H1 (cell line): ENCODE measurements at regions not wholly inside any gene's neighbourhood (a gene's known extent, or its start where the extent isn't known, plus 50 kb on each side); places are given as distances from the start of the nearest gene placed in this dataset.

Source experiments
- CTCF ChIA-PET: fragments of 300-600 bp; sonication (Branson Sonifier 250); formaldehyde crosslinking; loops from one replicate; lab custom pipeline; 2021; ENCODE audit not compliant: partially characterized antibody; lab: Charles Lee
- POLR2A ChIA-PET: fragments of 300-600 bp; sonication (Branson Sonifier 250); formaldehyde crosslinking; loops from one replicate; lab custom pipeline; 2021; ENCODE audit warnings: inconsistent platforms; ENCODE audit not compliant: partially characterized antibody; lab: Charles Lee
- DNase-seq, 2 experiments: peaks; one replicate each; pipeline versions ENCODE4 v3.0.0 to v3.0.0-alpha.2; 2010 to 2022; ENCODE audit warnings: low spot score in 2 of 2, low read depth in 1 of 2, mixed read lengths in 1 of 2
- FAIRE-seq: peaks from 2 replicates; lab custom pipeline; 2011; peaks lifted over from hg19 to GRCh38; lab: Jason Lieb, UNC
- H2AFZ ChIP-seq: 2 replicates; pipeline ENCODE4 v1.8.1; 2012; ENCODE audit warnings: low read length, inconsistent platforms
- H2AK5ac ChIP-seq: 2 replicates; pipeline ENCODE4 v1.6.1; 2013; ENCODE audit warnings: low read depth, low read length
- H2BK120ac ChIP-seq: replicated peaks from 2 replicates; pipeline ENCODE3; 2013; ENCODE audit warnings: low read depth, low read length, inconsistent platforms
- H2BK12ac ChIP-seq: 2 replicates; pipeline ENCODE4 v1.6.1; 2013; ENCODE audit warnings: low read depth, low read length
- H2BK15ac ChIP-seq: 2 replicates; pipeline ENCODE4 v1.6.1; 2013; ENCODE audit warnings: low read length
- H2BK20ac ChIP-seq: 2 replicates; pipeline ENCODE4 v1.6.1; 2013; ENCODE audit warnings: low read length
- H2BK5ac ChIP-seq: 2 replicates; pipeline ENCODE4 v1.6.1; 2013; ENCODE audit warnings: low read depth, low read length
- H3K14ac ChIP-seq: 2 replicates; pipeline ENCODE4 v1.6.1; 2013; ENCODE audit warnings: inconsistent platforms; ENCODE audit not compliant: insufficient read length
- H3K18ac ChIP-seq: 2 replicates; pipeline ENCODE4 v1.6.1; 2013; ENCODE audit warnings: low read length; ENCODE audit errors: extremely low read depth
- H3K23ac ChIP-seq: 2 replicates; pipeline ENCODE4 v1.6.1; 2013; ENCODE audit warnings: inconsistent platforms; ENCODE audit not compliant: insufficient read length
- H3K23me2 ChIP-seq: 2 replicates; pipeline ENCODE4 v1.6.1; 2013; ENCODE audit warnings: low read depth, low read length
- H3K27ac ChIP-seq: 2 replicates; pipeline ENCODE4 v1.6.1; 2011; ENCODE audit warnings: low read depth, low read length, inconsistent platforms
- H3K27me3 ChIP-seq, 4 experiments: replicated peaks in 1 of 4; 1 replicate in 1 of 4; 2 replicates in 3 of 4; pipeline versions ENCODE4 v1.6.1 to v1.8.1; 2011 to 2013; ENCODE audit warnings: low read length in 3 of 4, mild to moderate bottlenecking in 3 of 4, inconsistent platforms in 2 of 4, mixed read lengths in 2 of 4, moderate library complexity in 1 of 4; ENCODE audit not compliant: control insufficient read depth in 3 of 4, insufficient read depth in 3 of 4; ENCODE audit errors: extremely low read depth in 1 of 4
- H3K36me3 ChIP-seq, 4 experiments: 2 replicates each; pipeline versions ENCODE4 v1.6.1 to v1.8.1; 2011 to 2013; ENCODE audit warnings: mild to moderate bottlenecking in 4 of 4, low read length in 3 of 4, moderate library complexity in 2 of 4, control low read depth in 1 of 4, inconsistent platforms in 1 of 4; ENCODE audit not compliant: insufficient read depth in 4 of 4, control insufficient read depth in 2 of 4
- H3K4ac ChIP-seq: replicated peaks from 2 replicates; pipeline ENCODE3; 2013; ENCODE audit warnings: low read length, low read depth, mixed read lengths, inconsistent platforms; ENCODE audit not compliant: insufficient read length
- H3K4me1 ChIP-seq, 4 experiments: replicated peaks in 1 of 4; 1 replicate in 1 of 4; 2 replicates in 3 of 4; pipeline versions ENCODE4 v1.6.1 to v1.8.1; 2011 to 2013; ENCODE audit warnings: low read length in 3 of 4, inconsistent platforms in 2 of 4, mixed read lengths in 1 of 4; ENCODE audit not compliant: insufficient read depth in 4 of 4, control insufficient read depth in 3 of 4
- H3K4me2 ChIP-seq, 2 experiments: 2 replicates each; pipeline versions ENCODE4 v1.6.1 to v1.8.1; 2011 to 2013; ENCODE audit warnings: low read depth in 2 of 2, low read length in 2 of 2, control low read depth in 1 of 2, inconsistent platforms in 1 of 2, mild to moderate bottlenecking in 1 of 2; ENCODE audit not compliant: insufficient read depth in 1 of 2
- H3K4me3 ChIP-seq, 4 experiments: fragments of 200-600, 300-600 bp in 1 of 4; sonication (generic), shearing (Covaris generic), sonication (Bioruptor Twin) in 1 of 4; 2 replicates each; pipeline versions ENCODE4 v1.5.1 to v1.8.1; 2011 to 2016; ENCODE audit warnings: low read length in 4 of 4, low read depth in 3 of 4, control low read depth in 2 of 4, inconsistent platforms in 2 of 4, mild to moderate bottlenecking in 2 of 4, mixed read lengths in 1 of 4, moderate library complexity in 1 of 4; ENCODE audit not compliant: insufficient read depth in 2 of 4; ENCODE audit errors: extremely low read depth in 1 of 4
- H3K56ac ChIP-seq: replicated peaks from 2 replicates; pipeline ENCODE3; 2013; ENCODE audit warnings: low read depth, mild to moderate bottlenecking, mixed read lengths, low read length, inconsistent platforms; ENCODE audit not compliant: insufficient read length
- H3K79me1 ChIP-seq: 2 replicates; pipeline ENCODE4 v1.6.1; 2013; ENCODE audit warnings: low read depth, low read length, control low read depth
- H3K79me2 ChIP-seq, 2 experiments: 2 replicates each; pipeline versions ENCODE4 v1.6.1 to v1.8.1; 2012 to 2013; ENCODE audit warnings: low read length in 2 of 2, mild to moderate bottlenecking in 2 of 2, inconsistent platforms in 1 of 2; ENCODE audit not compliant: insufficient read depth in 2 of 2, control insufficient read depth in 1 of 2
- H3K9ac ChIP-seq, 4 experiments: replicated peaks in 1 of 4; 1 replicate in 1 of 4; 2 replicates in 3 of 4; pipeline versions ENCODE4 v1.6.1 to v1.8.1; 2011 to 2013; ENCODE audit warnings: low read depth in 3 of 4, low read length in 3 of 4, control low read depth in 2 of 4, mild to moderate bottlenecking in 2 of 4, moderate library complexity in 2 of 4, inconsistent platforms in 1 of 4; ENCODE audit errors: extremely low read depth in 1 of 4
- H3K9me3 ChIP-seq, 2 experiments: 2 replicates each; pipeline versions ENCODE4 v1.6.1 to v1.8.1; 2012 to 2013; ENCODE audit warnings: mild to moderate bottlenecking in 2 of 2, moderate library complexity in 2 of 2, control low read depth in 1 of 2, inconsistent platforms in 1 of 2, low read depth in 1 of 2, low read length in 1 of 2, mixed read lengths in 1 of 2; ENCODE audit not compliant: insufficient read depth in 2 of 2
- H4K20me1 ChIP-seq, 2 experiments: replicated peaks in 1 of 2; 2 replicates each; pipeline versions ENCODE3 to v1.8.1; 2011 to 2013; ENCODE audit warnings: inconsistent platforms in 2 of 2, low read length in 2 of 2, mild to moderate bottlenecking in 1 of 2; ENCODE audit not compliant: insufficient read depth in 2 of 2, control insufficient read depth in 1 of 2
- H4K5ac ChIP-seq: 2 replicates; pipeline ENCODE4 v1.6.1; 2013; ENCODE audit warnings: low read length, low read depth, mixed read lengths, inconsistent platforms; ENCODE audit not compliant: insufficient read length
- H4K8ac ChIP-seq: 2 replicates; pipeline ENCODE4 v1.8.0; 2013; ENCODE audit warnings: mild to moderate bottlenecking, moderate library complexity, low read length, inconsistent platforms; ENCODE audit not compliant: insufficient read depth; ENCODE audit errors: extremely low read depth
- H4K91ac ChIP-seq: replicated peaks from 2 replicates; pipeline ENCODE3; 2013; ENCODE audit warnings: low read length, mixed read lengths, inconsistent platforms; ENCODE audit not compliant: insufficient read length
- CEBPB ChIP-seq: IDR thresholded peaks from 2 replicates; pipeline ENCODE4 v1.6.1; 2012; ENCODE audit warnings: low read depth, low read length
- CHD1 ChIP-seq: IDR thresholded peaks from 2 replicates; pipeline ENCODE4 v1.6.1; 2012; ENCODE audit warnings: low read depth, low read length, improper control_type of control experiment
- KDM5A ChIP-seq: fragments of 200-600 bp; IDR thresholded peaks from 2 replicates; pipeline ENCODE4 v1.7.1; 2012; ENCODE audit warnings: mild to moderate bottlenecking, low read length, inconsistent platforms, mixed read lengths
- MAFK ChIP-seq: IDR thresholded peaks from 2 replicates; pipeline ENCODE4 v1.6.1; 2012; ENCODE audit warnings: low read depth, mild to moderate bottlenecking, improper control_type of control experiment, low read length
- POLR2A ChIP-seq, 2 experiments: IDR thresholded peaks; 1 replicate in 1 of 2; 2 replicates in 1 of 2; pipeline ENCODE4 v1.6.1; 2011; ENCODE audit warnings: low read depth in 2 of 2, low read length in 2 of 2, mild to moderate bottlenecking in 2 of 2; ENCODE audit errors: control extremely low read depth in 1 of 2
- RAD21 ChIP-seq, 2 experiments: IDR thresholded peaks in 1 of 2; conservative IDR thresholded peaks in 1 of 2; 2 replicates each; pipeline ENCODE4 v1.6.1; 2011; ENCODE audit warnings: low read depth in 2 of 2, low read length in 2 of 2, improper control_type of control experiment in 1 of 2, inconsistent platforms in 1 of 2, mild to moderate bottlenecking in 1 of 2, moderate library complexity in 1 of 2
- RXRA ChIP-seq: IDR thresholded peaks from 2 replicates; pipeline ENCODE4 v1.6.1; 2011; ENCODE audit warnings: low read depth, mild to moderate bottlenecking, low read length, moderate library complexity; ENCODE audit not compliant: insufficient read depth
- SIX5 ChIP-seq: IDR thresholded peaks from 2 replicates; pipeline ENCODE4 v1.6.1; 2011; ENCODE audit warnings: mild to moderate bottlenecking, low read depth, low read length
- SP2 ChIP-seq: IDR thresholded peaks from 2 replicates; pipeline ENCODE4 v1.6.1; 2012; ENCODE audit warnings: mild to moderate bottlenecking, low read length, inconsistent platforms
- SUZ12 ChIP-seq: fragments of 200-600 bp; sonication (generic); IDR thresholded peaks from 2 replicates; pipeline ENCODE4 v1.6.1; 2012; ENCODE audit warnings: mild to moderate bottlenecking, inconsistent platforms, low read length, moderate library complexity, mixed read lengths
- TCF12 ChIP-seq: IDR thresholded peaks from 2 replicates; pipeline ENCODE4 v1.6.1; 2011; ENCODE audit warnings: low read depth, mild to moderate bottlenecking, low read length
- WGBS, 2 experiments: shearing (Covaris generic) in 1 of 2; methylation state at CpG; one replicate each; pipeline versions ENCODE4 v1.1.6 to v1.1.7; 2013 to 2015; ENCODE audit warnings: low lambda C conversion rate in 2 of 2, mixed read lengths in 2 of 2, inconsistent platforms in 1 of 2, low coverage in 1 of 2, missing lambda C conversion rate in 1 of 2; ENCODE audit not compliant: insufficient replicate concordance in 2 of 2, insufficient coverage in 1 of 2, insufficient read length in 1 of 2; ENCODE audit errors: extremely low coverage in 1 of 2, missing lambda C conversion rate in 1 of 2; 5-methylcytosine and 5-hydroxymethylcytosine counted together
- TF ChIP-seq, protein P1 (sequence below), 3 experiments: IDR thresholded peaks; 1 replicate in 2 of 3; 2 replicates in 1 of 3; pipeline versions ENCODE4 v1.5.1 to v1.6.1; 2011; ENCODE audit warnings: low read length in 3 of 3, mild to moderate bottlenecking in 3 of 3, inconsistent platforms in 2 of 3, low read depth in 1 of 3, moderate library complexity in 1 of 3; ENCODE audit not compliant: insufficient read depth in 1 of 3; ENCODE audit errors: control extremely low read depth in 1 of 3
- TF ChIP-seq, protein P2 (sequence below): IDR thresholded peaks from 2 replicates; pipeline ENCODE4 v1.6.1; 2012; ENCODE audit warnings: inconsistent platforms

DNA sequence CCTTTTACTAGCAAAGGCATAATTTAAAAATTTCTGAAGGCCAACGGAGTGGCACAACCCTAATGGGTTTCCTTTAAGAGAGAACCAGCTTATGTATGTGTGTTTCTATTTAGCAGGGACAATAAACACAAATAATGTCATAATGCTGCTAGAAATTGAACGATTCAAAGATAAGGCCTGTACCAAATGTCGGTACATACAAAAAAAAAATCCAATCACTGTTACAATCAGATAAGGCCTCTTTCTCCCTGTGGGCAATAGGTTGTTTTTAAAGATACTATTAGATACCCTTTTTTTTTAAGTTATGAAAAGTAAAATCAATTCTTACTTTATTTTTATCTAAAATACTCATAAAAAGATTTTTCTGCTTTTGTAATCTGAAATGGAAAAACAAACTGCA lies 821.0 kb downstream of the PRELID2 start:
- H3K14ac ChIP-seq, result no peak overlapping the region
- H2AFZ ChIP-seq, result no peak overlapping the region
- H3K4ac ChIP-seq, result no peak overlapping the region
- no peak overlapping the region for H2BK20ac ChIP-seq
- WGBS, 2 experiments, result 94% methylated on average over 3 of the region's 3 CpGs; no CpG with 5 or more reads in 1 of the 2 experiments
- H3K23me2 ChIP-seq, result no peaks in the 10 kb centered on the region
- DNase-seq (no peak), FAIRE-seq (no peak)
- H3K4me1 ChIP-seq, result no peaks in the 10 kb centered on the region
- H3K56ac ChIP-seq, result no peak overlapping the region
- no peak overlapping the region for H2BK12ac ChIP-seq
- H3K79me2 ChIP-seq, result no peaks in the 10 kb centered on the region
- H2BK120ac ChIP-seq, result no peak overlapping the region
- no peak overlapping the region for H3K4me2 ChIP-seq
- H4K91ac ChIP-seq, result no peak overlapping the region
- no peaks in the 10 kb centered on the region for H3K9me3 ChIP-seq
- H3K23ac ChIP-seq, result no peak overlapping the region
- H2BK15ac ChIP-seq, result no peak overlapping the region
- no peaks in the 10 kb centered on the region for H3K27me3 ChIP-seq
- H4K5ac ChIP-seq, result no peak overlapping the region
- H3K18ac ChIP-seq, result no peak overlapping the region
- no peak overlapping the region for H3K27ac ChIP-seq
- H2AK5ac ChIP-seq, result no peak overlapping the region
- no peak overlapping the region for H3K4me3 ChIP-seq
- H4K8ac ChIP-seq, result no peak overlapping the region
- H3K79me1 ChIP-seq, result no peaks in the 10 kb centered on the region
- CTCF ChIA-PET, result interaction anchor here (2.0 kb wide), 1 partner anchor 10 kb away, joined by 4 read pairs; no protein-coding TSS in a partner anchor
- H3K36me3 ChIP-seq, result no peaks in the 10 kb centered on the region
- H4K20me1 ChIP-seq, result no peaks in the 10 kb centered on the region
- POLR2A ChIA-PET, result no interaction called here
- H3K9ac ChIP-seq, result no peak overlapping the region
- H2BK5ac ChIP-seq, result no peak overlapping the region
- TF ChIP-seq SP2 (no peak), SUZ12 (no peak), RXRA (no peak), MAFK (no peak), CEBPB (no peak), TCF12 (no peak), RAD21 (IDR thresholded peaks at IDR 0.05 in 1 of 2, conservative IDR thresholded peaks at IDR 0.05 in 1 of 2; ENCODE audit: low read depth in 2 of 2, low read length in 2 of 2) (no peak), KDM5A (no peak), CHD1 (no peak), SIX5 (no peak), POLR2A (IDR thresholded peaks at IDR 0.05; ENCODE audit: control extremely low read depth in 1 of 2, low read depth in 2 of 2, low read length in 2 of 2) (no peak)
- TF ChIP-seq, protein P1, sequence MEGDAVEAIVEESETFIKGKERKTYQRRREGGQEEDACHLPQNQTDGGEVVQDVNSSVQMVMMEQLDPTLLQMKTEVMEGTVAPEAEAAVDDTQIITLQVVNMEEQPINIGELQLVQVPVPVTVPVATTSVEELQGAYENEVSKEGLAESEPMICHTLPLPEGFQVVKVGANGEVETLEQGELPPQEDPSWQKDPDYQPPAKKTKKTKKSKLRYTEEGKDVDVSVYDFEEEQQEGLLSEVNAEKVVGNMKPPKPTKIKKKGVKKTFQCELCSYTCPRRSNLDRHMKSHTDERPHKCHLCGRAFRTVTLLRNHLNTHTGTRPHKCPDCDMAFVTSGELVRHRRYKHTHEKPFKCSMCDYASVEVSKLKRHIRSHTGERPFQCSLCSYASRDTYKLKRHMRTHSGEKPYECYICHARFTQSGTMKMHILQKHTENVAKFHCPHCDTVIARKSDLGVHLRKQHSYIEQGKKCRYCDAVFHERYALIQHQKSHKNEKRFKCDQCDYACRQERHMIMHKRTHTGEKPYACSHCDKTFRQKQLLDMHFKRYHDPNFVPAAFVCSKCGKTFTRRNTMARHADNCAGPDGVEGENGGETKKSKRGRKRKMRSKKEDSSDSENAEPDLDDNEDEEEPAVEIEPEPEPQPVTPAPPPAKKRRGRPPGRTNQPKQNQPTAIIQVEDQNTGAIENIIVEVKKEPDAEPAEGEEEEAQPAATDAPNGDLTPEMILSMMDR (IDR thresholded peaks at IDR 0.05; ENCODE audit: control extremely low read depth in 1 of 3, insufficient read depth in 1 of 3, low read depth in 1 of 3, low read length in 3 of 3), result no peak
- TF ChIP-seq, protein P2, sequence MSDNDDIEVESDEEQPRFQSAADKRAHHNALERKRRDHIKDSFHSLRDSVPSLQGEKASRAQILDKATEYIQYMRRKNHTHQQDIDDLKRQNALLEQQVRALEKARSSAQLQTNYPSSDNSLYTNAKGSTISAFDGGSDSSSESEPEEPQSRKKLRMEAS, result no peak
